ENCODE measurements at regions not wholly inside any gene's neighbourhood (a gene's known extent, or its start where the extent isn't known, plus 50 kb on each side); places are given as distances from the start of the nearest gene placed in this dataset.

GRCh38 chr1:201686714-201687455 lies 142.1 kb upstream of the IPO9 start:
- Mint-ChIP-seq H3K27me3 (ENCODE audit: insufficient read depth, low read depth, poor library complexity) (peaks cover 7% of the 10 kb centered on the region), H3K27ac (peak overlapping the region; percentile 87), H3K9me3 (no peaks in the 10 kb centered on the region), H3K4me3 (peak overlapping the region; percentile 58), H3K36me3 (ENCODE audit: low read depth) (no peaks in the 10 kb centered on the region), H3K4me1 (peaks cover 61% of the 10 kb centered on the region)
- TF ChIP-seq CTCF (conservative IDR thresholded peaks at IDR 0.05; ENCODE audit: low read depth in 2 of 2) (no peak), ZNF114 (CRISPR knock-in tag; IDR thresholded peaks at IDR 0.05) (no peak), POLR2AphosphoS5 (IDR thresholded peaks at IDR 0.05; ENCODE audit: low read depth) (no peak), ZNF331 (CRISPR knock-in tag; IDR thresholded peaks at IDR 0.05; ENCODE audit: low read depth) (no peak), ETS1 (IDR thresholded peaks at IDR 0.05) (peak; percentile 32; the same call in 1 of the 2 replicates), ZNF462 (CRISPR knock-in tag; IDR thresholded peaks at IDR 0.05) (peak; percentile 7; the same call in 1 of the 2 replicates), NANOG (IDR thresholded peaks at IDR 0.05; ENCODE audit: borderline replicate concordance) (peak; percentile 36; the same call in 1 of the 2 replicates), EZH2 (IDR thresholded peaks at IDR 0.05; ENCODE audit: low read depth, unreplicated experiment) (no peak)
- peak; percentile 67 for DNase-seq (ENCODE audit: low spot score)
- peaks cover 52% of the 10 kb centered on the region for H3K4me1 ChIP-seq (ENCODE audit: insufficient read depth)
- no peaks in the 10 kb centered on the region for H3K36me3 ChIP-seq (ENCODE audit: insufficient read depth)
- ATAC-seq, result peak; percentile 92
- H3K4me3 ChIP-seq, result peak overlapping the region; percentile 25
- peak overlapping the region; percentile 83; the same call in 1 of the 2 replicates for H3K27ac ChIP-seq (ENCODE audit: low read depth)
- H3K27me3 ChIP-seq (ENCODE audit: insufficient read depth), result no peaks in the 10 kb centered on the region
- H3K79me2 ChIP-seq (replicated peaks; ENCODE audit: insufficient read depth), result peaks cover 14% of the 10 kb centered on the region
- H3K9me2 ChIP-seq (ENCODE audit: insufficient read depth), result no peaks in the 10 kb centered on the region
- peak overlapping the region; percentile 66 for H3K4me2 ChIP-seq
- H4K20me1 ChIP-seq (replicated peaks; ENCODE audit: insufficient read depth), result no peaks in the 10 kb centered on the region
- peaks cover 14% of the 10 kb centered on the region; the same call in 1 of the 2 replicates for H3F3A ChIP-seq (replicated peaks; ENCODE audit: low read depth)
- H2AFZ ChIP-seq, result no peak overlapping the region
